MM.1S (cell line): ENCODE measurements at regions not wholly inside any gene's neighbourhood (a gene's known extent, or its start where the extent isn't known, plus 50 kb on each side); places are given as distances from the start of the nearest gene placed in this dataset.

Experiments used
- EZH2phosphoT487 ChIP-seq: fragments of 300-600 bp; sonication (generic); IDR thresholded peaks from 2 replicates; pipeline ENCODE4 v1.6.1; 2018; ENCODE audit warnings: antibody characterized with exemption, low read length
- TF ChIP-seq, protein P1 (sequence below): fragments of 300-600 bp; sonication (generic); IDR thresholded peaks from 2 replicates; pipeline ENCODE4 v1.5.1; 2016; ENCODE audit warnings: antibody characterized with exemption, low read length, mixed read lengths

DNA sequence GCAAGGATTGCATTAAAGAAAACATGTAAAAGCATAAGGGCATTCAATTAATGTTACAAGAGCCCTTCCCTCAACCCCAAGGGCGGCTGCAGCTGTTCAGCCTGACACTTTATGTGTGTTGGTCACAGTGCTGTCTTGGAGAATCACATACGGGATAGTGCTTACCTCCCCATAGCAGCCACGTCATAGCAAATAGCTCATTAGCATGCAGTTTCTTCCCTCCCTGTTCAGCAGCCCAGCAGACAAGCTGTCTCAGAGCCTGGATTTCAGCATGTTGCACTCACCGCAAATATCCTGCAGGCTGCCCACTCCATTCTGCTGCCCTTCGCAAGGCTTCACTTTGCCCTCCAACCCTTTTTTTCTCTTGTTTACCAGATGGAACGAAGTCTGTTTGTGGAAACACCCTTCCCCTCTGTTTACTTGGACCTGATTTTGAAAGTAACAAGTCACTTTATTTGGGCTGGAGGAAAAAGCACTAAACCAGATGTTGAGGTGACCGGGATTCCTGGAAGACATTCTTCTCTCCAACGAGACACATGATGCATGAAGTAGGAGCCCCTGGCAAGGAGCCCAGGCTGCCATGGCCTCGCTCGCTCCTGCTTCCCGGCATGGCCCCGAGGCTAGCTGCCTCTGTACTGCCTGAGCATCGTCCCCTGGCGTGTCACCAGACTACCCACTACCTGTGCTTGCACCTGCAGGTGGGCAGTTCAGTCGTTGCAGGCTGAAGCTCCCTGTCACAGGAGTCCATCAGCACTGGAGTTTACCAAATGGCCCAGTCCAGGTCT is 151.6 kb upstream of the GMDS start:
- TF ChIP-seq, protein P1, sequence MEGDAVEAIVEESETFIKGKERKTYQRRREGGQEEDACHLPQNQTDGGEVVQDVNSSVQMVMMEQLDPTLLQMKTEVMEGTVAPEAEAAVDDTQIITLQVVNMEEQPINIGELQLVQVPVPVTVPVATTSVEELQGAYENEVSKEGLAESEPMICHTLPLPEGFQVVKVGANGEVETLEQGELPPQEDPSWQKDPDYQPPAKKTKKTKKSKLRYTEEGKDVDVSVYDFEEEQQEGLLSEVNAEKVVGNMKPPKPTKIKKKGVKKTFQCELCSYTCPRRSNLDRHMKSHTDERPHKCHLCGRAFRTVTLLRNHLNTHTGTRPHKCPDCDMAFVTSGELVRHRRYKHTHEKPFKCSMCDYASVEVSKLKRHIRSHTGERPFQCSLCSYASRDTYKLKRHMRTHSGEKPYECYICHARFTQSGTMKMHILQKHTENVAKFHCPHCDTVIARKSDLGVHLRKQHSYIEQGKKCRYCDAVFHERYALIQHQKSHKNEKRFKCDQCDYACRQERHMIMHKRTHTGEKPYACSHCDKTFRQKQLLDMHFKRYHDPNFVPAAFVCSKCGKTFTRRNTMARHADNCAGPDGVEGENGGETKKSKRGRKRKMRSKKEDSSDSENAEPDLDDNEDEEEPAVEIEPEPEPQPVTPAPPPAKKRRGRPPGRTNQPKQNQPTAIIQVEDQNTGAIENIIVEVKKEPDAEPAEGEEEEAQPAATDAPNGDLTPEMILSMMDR = no peak
- no peak for TF ChIP-seq EZH2phosphoT487
